GM18868 (cell line): ENCODE measurements at regions not wholly inside any gene's neighbourhood (a gene's known extent, or its start where the extent isn't known, plus 50 kb on each side); places are given as distances from the start of the nearest gene placed in this dataset.
"Not testable (repeated sequence)": the region's sequence is repeated elsewhere in the genome, so short reads cannot be mapped to it uniquely, and the experiment has no call there.

Experiments used
- ATAC-seq: cut with Tn5 transposase; IDR thresholded peaks from one replicate; pipeline ENCODE4 v1.9.1; 2021; ENCODE audit warnings: mild to moderate bottlenecking, moderate library complexity; ENCODE audit not compliant: unreplicated experiment

DNA sequence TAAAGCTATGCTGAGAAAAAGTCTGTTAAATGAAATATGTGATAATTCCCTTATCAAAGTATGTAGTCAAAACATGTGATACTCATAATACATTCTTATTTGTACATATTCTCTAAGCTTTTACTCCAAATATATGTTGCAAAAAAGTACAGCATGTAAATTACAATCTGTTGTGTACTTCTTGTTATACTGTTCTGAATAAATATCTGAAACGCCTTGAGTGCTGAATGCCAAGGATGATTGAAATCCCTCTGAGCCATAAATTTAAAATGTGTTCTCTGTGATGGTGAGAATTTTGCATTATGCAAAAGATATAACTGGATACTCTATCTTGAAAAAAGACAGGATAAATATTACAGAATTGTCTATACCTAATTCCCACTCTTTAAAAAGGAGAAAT lies 1128.0 kb downstream of the STPG2 start:
- ATAC-seq: no peak

DNA sequence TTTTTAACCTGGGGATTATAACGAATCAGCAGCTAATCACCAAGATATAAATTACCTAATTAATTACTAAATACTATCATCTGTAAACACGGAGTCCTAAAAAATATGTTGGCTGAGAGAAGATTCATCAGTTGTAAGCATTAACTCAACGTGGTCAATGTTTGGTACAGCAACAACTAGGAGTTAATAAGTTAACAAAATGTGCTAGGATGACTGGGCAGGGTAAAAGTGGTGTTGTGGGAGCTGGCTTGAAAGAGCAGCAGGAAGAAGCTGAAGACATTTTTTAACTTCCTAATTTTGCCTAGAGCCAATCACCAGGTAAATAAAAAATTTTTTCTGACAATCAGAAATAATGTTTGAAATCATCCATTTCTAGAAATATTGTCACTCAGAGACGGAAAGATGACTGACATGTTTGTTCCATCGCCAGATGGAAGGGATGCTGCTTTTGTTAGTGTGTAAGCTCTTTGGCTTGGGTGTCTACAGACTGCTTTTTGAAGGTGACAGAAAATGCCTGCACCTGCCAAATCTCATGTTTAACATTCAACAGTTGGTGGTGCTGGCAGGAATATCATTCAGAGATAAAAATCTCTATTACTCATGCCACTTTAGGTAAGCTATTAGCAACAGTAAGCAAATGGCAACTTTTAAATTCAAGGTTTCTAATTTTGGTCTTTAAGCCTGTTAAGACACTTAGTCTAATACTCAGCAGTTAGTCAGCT lies 1126.9 kb downstream of the STPG2 start:
- no peak for ATAC-seq

DNA sequence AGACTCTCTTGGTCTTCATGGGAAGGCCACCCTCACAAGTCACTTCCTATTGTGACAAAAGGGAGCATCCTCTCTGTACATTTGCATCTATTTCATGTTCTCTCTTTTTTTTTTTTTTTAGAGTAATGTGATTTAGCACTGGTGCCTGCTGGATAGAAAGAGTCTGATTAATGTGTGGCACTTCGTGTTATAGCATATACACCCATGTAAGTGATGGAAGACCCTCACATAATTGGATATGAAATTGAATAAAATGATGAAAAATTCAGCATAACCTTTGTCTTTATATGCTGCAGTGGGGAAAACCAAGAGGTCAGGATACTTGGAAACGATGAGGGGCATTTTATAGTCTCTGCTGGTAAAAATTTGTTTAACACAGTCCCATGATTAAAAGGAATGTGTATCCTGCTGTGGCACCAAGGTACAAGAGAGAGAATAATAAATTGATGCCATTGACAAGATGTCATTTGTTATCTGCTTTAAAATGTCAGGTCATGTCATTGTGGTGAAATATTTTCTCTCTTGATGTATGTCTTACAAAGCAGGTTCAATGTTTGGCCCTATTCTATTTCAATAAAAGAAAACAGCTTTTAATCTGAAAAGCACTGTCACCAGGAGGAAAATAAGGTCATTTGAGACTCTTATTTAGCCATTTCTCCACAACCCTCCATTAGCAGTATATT lies 1115.4 kb downstream of the STPG2 start:
- no peak for ATAC-seq

DNA sequence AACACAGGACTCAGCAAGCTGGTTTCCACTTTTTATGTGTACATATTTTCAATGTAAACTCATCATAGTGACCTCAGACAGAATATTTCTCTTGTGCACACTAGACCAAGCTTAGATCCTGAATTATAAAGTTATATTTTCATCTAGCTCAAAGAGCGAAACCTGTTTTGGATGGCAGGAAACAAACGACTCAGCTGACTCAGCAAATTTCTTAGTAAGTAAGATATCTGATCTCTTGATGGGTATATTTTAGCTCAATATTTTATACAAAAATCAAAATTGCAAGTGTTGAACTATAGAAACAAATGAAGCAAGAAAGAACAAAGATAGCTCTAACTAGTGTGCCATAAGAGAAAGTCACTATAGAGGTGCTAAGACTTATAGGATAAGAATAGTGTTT lies 1114.5 kb downstream of the STPG2 start:
- ATAC-seq: no peak

DNA sequence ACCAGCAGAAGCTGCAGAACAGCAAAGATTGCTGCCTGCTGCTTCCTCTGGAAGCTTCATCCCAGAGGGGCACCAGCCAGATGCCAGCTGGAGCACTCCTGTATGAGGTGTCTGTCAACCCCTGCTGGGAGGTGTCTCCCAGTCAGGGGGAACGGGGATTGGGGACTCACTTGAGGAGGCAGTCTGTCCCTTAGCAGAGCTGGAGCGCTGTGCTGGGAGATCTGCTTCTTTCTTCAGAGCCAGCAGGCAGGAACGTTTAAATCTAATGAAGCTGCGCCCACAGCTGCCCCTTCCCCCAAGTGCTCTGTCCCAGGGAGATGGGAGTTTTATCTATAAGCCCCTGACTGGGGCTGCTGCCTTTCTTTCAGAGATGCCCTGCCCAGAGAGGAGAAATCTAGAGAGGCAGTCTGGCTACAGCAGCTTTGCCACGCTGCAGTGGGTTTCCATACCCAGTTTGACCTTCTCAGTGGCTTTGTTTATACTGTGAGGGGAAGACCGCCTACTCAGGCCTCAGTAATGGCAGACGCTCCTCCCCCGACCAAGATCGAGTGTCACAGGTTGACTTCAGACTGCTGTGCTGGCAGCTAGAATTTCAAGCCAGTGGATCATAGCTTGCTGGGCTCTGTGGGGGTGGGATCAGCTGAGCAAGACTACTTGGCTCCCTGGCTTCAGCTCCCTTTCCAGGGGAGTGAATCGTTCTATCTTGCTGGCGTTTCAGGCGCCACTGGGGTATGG lies 1105.7 kb downstream of the STPG2 start:
- not testable (repeated sequence) for ATAC-seq

DNA sequence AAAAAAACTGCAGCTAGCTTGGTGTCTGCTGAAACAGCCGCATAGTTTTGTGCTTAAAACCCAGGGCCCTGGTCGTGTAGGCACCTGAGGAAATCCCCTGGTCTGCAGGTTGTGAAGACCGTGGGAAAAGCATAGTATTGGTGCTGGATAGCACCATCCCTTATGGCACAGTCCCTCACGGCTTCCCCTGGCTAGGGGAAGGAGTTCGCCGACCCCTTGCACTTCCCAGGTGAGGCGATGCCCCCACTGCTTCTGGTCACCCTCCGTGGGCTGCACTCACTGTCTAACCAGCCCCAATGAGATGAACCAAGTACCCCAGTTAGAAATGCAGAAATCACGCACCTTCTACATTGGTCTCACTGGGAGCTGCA lies 1105.1 kb downstream of the STPG2 start:
- no peak for ATAC-seq

DNA sequence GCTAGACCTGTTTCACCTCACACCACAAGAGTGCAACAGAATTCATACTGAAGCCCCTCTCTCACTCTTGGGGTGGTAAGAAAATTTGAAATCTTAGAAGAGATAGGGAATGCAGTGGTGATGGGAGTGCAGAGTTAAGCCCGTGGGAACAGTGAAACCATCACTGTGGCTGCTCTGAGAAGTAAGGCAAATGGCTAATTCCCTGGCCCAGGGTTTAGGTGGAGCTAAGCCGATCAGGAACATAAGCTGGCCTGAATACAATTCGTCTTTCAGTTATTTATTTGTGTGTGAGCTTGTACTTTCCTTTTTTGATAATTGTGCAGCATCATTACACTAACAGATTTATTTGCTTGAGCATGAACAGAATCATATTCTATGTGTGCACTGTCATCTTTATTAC lies 1070.6 kb downstream of the STPG2 start:
- ATAC-seq: no peak

DNA sequence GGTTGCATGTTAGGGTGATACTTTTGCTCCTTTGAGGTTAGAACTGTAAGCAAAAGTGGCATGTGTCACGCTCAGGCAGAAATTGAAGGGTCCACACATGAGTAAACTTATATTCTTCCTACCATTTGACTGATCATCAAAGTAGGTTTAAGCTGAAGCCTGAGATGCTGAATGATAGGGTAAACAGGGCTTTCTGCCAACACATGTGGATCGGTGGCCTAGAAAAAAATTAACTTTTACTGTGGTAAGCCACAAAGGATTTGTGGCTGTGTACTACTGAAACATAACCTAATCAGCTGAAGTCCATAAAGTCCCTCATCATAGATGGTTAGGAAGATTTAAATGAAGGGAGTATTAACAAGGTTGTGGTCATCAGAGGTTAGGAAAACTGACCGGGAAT lies 1070.1 kb downstream of the STPG2 start:
- no peak for ATAC-seq

DNA sequence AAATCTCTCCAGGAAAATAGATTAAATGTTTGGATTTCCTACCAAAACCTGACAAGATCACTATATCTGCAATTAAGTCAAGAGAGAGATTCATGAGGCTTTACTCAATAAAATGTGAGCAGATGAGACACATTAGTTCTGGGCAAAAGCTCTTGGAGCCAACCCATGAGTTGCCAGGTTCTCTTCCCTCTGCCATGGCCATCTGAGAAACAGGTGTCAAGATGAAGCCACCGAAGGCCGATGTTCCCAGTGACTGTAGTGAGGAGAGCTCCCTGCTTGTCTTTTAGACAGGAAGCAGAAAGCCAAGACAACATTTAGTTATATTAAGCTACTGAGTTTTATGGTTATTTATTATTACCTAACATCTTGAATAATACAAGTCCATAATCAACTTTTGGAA lies 1068.7 kb downstream of the STPG2 start:
- no peak for ATAC-seq

DNA sequence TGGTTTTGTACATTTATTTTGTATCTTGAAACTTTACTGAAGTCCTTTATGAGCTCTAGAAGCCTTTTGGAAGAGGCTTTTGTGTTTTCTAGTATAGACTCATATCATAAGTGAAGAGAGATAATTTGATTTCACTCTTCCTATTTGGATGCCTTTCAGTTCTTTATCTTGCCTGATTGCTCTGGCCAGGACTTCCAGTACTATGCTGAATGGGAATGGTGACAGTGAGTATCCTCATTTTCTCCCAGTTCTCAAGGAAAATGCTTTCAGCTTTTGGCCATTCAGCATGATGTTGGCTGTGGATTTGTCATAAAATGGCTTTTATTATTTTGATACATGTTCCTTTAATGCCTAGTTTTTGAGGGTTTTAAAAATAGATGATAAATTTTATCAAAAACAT lies 1061.3 kb downstream of the STPG2 start:
- ATAC-seq: no peak

DNA sequence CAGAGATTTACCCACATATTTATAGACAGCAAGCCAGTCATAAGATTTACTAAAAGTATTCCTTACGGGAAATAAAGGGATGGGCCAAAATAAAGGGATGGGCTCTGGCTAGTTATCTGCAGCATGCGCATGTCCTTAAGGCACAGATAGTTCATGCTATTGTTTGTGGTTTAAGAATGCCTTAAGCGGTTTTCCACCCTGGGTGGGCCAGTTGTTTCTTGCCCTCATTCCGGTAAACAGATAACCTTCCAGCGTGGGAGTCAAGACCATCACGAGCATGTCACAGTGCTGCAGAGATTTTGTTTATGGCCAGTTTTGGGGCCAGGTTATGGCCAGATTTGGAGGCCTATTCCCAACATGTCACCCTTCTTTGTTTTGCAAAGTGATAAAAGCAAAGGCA lies 1046.2 kb downstream of the STPG2 start:
- ATAC-seq: not testable (repeated sequence)

DNA sequence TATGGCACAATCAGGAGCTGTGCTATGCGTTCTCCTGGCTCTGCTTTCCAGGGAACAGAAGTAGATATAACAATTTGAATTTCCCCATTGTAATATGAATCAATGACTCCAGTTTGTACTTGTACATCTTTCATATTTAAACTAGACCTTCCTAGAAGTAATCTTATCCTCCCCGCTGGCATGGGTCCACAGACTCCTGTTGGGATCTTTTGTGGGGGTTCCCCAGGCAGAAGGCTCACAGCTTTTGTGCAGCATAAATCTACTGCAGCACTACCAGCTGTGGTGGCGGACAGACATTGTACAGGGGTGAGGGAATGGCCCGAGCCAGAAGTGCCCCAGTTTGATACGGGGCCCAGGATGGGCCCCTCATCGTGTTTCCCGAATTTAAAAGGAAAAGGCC lies 1042.1 kb downstream of the STPG2 start:
- not testable (repeated sequence) for ATAC-seq

DNA sequence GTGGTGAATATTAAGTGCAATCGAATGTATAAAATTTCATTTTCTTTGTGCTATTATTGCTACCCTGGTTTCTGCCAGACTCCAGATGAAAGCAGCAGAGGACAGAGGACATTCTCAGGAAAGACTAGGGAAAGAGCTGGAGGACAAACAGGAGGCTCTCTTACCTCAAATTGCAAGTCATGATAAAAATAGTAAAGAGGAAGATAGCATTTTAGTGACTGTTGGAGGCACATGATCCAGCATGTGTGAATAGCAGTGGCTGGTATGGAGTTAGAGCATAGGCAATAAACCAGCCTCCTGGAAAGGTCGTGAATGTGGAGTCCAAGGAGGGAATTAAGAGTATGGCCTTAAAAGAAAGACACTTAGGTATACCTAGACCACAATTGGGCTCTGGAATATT lies 1040.0 kb downstream of the STPG2 start:
- no peak for ATAC-seq

DNA sequence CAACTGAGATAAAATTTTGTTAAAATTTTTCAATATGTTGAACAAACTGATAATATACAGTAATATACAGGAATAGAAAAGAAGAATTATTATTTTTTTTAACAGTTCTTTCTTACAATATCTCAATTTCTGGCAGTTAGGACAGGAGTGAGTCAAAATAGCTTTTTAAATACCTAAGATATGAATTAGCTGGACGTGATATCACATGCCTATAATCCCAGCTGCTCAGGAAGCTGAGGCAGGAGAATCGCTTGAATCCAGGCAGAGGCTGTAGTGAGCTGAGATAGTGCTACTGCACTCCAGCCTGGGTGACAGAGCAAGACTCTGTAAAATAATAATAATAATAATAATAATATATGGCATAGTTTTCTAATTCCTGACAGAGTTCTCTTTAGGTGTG lies 1039.3 kb downstream of the STPG2 start:
- ATAC-seq: no peak

DNA sequence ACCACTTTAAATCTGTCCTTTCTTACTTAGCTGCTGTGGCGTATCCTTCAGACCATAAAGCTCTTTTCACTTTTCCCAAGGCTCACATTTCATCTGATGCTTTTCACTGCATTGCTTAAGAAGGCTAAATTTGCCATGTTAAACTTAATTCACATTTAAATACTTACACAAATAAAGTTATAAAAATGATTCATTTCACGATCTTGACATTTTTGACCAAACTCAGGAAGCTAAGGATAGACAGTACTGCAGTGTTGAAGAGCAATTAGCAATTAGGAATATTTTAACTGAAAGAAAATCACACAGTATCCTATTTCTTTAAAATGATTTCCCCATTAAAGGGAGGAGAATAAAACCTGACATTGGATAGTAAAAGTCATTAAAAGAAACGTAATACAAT lies 1038.6 kb downstream of the STPG2 start:
- ATAC-seq: no peak

DNA sequence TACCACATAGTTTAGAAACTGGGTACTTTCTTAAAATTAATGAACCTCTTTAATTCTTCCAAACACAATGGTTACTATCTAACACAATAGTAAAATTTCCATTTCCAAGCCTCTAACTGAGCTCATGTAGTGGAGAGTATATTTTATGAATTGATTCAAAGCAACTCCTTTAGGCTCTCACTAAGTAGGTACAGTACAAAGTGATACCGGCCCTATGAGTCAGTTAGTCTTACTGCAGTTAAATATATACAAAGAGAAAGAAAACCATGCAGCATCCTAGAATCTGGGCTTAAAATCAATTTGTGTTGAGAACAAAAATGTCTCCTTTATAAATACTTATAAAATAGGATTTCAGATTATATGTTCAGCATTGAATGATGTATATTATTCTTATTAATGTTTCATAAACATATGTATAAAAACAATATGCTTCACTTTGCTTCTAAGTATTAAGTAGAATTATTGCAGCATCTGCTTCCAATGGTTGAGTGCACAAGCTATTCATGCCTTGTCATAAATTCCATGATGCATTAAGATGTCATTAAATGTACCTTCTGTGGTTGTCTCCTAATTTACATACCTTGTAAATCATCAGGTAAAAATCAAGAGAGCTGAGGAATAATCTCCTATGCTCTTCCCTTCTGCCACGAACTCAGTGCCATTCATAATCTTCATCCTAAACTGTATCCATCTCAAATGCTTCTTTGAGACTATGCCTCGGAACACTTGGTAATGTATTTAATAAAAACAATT lies 1037.8 kb downstream of the STPG2 start:
- ATAC-seq: no peak

DNA sequence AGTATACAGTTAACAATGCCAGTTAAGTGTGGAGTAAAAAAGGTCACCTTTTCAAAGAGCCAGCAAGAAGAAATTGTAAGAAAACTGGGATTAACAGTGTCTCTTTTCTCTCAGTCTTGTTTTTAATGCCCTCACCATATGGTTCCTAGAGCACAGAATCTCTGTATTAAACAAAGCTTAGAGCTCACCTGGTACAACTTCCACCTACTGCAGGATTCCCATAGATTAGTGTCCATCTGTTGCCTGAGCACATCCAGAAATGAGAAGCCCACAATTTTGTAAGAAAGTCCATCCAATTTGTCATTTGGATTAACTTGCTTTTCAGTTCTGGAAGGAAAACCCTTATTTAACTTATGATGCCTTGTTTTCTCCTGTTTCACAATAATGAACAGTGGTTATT lies 1037.1 kb downstream of the STPG2 start:
- no peak for ATAC-seq

DNA sequence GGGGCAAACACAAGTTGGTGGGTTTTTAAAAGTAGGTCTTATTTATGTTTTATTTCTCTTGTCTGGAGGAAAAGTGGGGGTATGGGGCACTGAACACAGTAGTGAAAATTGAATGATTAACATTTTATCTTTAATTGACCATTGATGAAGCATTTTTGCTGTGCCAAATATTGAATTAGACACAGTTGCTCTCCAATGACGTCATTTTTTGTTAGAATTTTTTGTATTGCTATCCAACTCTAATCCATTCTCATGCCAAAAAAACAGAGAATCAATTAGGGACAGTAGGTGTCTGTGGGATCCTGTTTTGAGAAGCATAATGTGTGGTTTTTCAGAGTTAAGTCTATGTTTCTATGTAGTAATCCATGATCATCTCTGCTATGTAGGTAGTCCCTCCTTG lies 1032.8 kb downstream of the STPG2 start:
- ATAC-seq: no peak

DNA sequence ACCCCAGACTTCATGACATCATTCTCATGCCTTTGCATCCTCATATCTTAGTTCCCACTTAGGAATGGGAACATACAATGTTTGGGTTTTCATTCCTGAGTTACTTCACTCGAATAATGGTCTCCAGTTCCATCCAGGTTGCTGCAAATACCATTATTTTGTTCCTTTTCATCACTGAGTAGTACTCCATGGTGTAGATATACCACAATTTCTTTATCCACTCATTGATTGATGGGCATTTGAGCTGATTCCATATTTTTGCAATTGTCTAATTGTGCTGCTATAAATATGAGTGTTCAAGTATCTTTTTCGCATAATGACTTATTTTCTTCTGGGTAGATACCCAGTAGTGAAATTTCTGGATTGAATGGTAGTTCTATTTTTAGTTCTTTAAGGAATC lies 1026.8 kb downstream of the STPG2 start:
- no peak for ATAC-seq

DNA sequence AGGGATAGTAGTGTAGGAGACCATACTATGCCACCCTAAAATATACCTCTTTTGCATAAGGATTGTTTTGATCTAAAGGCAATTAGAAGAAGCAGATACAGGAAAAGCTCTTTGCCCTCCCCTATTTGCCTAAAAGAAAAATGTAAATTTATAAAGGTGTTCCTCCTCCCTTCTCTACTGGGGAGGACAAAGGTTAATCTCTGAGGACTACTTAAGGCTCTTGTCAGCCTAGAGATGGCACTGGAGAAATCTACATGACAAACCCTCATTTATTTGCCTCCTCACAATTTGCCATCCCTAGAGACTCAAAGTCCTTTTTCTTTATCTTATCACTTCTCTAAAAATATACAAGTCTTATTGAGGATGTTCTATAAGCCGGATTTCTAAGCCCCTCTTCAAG lies 1021.8 kb downstream of the STPG2 start:
- no peak for ATAC-seq

DNA sequence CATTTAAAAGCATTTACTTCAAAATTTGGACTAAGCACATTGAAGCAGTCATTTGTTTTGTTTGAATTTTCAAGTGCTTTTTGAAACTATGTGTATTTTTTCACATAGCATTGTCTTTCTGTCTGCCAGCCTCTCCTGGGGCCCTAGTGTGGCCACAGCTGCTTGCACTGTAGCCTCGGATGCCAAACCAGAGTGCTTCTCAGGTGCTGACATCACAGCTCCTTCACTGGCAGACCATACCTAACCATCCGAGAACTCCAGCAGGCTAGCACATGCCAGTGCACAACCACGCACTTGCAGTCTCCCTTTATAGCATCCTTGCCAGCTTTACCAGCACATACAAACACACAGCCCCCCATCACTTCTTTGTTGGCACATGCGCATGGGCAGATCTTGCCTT lies 1019.7 kb downstream of the STPG2 start:
- ATAC-seq: no peak
